ENCODE measurements at regions not wholly inside any gene's neighbourhood (a gene's known extent, or its start where the extent isn't known, plus 50 kb on each side); places are given as distances from the start of the nearest gene placed in this dataset.
"Not testable (repeated sequence)": the region's sequence is repeated elsewhere in the genome, so short reads cannot be mapped to it uniquely, and the experiment has no call there.

DNA sequence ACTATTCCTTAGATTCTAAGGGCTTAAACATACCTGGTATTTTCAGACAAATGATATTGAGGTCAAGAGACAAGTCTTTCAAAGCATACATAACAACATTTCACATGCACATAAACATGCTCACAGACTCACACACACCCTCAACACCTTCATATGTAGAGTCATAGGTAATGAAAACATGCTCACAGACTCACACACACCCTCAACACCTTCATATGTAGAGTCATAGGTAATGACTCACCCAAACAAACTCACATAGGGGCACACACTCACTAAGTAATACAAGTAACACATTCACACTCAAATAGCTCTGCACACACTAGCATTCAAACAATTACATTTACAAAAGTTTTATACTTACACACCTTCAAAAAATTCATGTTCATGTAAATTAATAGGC lies 975.5 kb downstream of the TMEM121 start:
- H3K9me3 Mint-ChIP-seq: no peaks in the 10 kb centered on the region
- H3K27ac Mint-ChIP-seq: peak overlapping the region in 3 of 10 donors; percentile 17 to 35 (median 29)
- no peaks in the 10 kb centered on the region for H3K36me3 Mint-ChIP-seq
- peaks cover 5 to 28% (median 26%) of the 10 kb centered on the region in 4 donors for H3K4me1 Mint-ChIP-seq
- DNase-seq (no peak), ATAC-seq (no peak)
- POLR2A ChIA-PET: no interaction called here
- H3K4me3 Mint-ChIP-seq: no peak overlapping the region
- H3K27me3 Mint-ChIP-seq: peaks cover 0 to 4% (median 0%) of the 10 kb centered on the region in 5 donors

DNA sequence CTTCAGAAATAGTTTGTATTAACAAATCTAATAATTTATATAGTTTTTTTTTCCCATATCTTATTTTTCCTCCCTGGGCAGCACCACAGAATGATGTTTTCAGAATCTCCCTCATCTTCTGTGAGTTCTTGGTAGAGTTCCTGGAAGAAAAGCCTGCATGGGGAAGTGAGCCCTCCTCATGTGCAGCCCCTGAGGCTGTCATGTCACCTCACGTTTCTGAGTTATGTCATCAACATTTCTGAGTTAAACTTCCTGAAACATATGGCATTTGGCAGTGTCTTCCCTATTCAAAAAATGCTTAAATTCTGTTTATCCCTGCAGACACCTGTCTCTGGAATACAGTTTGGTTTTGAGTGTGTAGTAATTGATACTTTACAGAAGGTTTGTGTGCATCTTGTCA lies 979.0 kb downstream of the TMEM121 start:
- Mint-ChIP-seq H3K36me3 (no peaks in the 10 kb centered on the region), H3K4me1 (peaks cover 22 to 63% (median 60%) of the 10 kb centered on the region in 4 donors), H3K9me3 (no peaks in the 10 kb centered on the region), H3K27me3 (peaks cover 0 to 4% (median 0%) of the 10 kb centered on the region in 5 donors), H3K4me3 (peak overlapping the region in 1 of 10 donors; percentile 11), H3K27ac (peak overlapping the region in 6 of 10 donors; percentile 18 to 95 (median 50))
- ATAC-seq: no peak
- no peak for DNase-seq
- POLR2A ChIA-PET: no interaction called here

- POLR2A ChIA-PET: interaction anchor here (1.0 to 2.2 kb wide), 3 partner anchors 9 to 29 kb away, joined by 4 to 8 read pairs (median 7); no protein-coding TSS in a partner anchor
- Mint-ChIP-seq H3K4me3 (peak overlapping the region; percentile 56 to 92 (median 84)), H3K27ac (peak overlapping the region; percentile 89 to 97 (median 93)), H3K9me3 (no peaks in the 10 kb centered on the region), H3K4me1 (peaks cover 37 to 78% (median 75%) of the 10 kb centered on the region in 4 donors), H3K27me3 (peaks cover 0 to 4% (median 0%) of the 10 kb centered on the region in 5 donors), H3K36me3 (no peaks in the 10 kb centered on the region)
- peak; percentile 69 to 73 for ATAC-seq
- DNase-seq: peak; percentile 4 to 80 (median 61)
Measured at GRCh38 chr14:106506881-106507305, 980.5 kb downstream of the TMEM121 start.

DNA sequence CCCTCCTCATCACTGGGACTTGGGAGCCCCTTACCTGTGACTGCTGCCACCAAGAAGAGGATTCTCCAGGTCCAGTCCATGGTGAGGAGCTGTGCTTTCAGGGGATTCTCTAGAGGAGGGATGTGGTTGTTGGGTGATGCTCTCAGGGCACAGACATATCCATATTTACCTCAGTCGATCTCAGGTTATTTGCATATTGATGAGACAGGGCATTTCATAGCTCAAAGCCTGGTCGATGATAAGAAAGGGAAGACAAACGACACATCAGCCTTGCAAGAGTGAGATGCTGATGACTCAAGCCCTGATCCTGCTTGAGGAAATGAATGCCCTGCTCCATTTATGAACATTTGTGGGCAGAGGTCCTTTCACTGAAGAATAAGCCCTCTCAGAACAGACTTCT lies 981.0 kb downstream of the TMEM121 start:
- ATAC-seq (peak; percentile 24 to 42), DNase-seq (no peak)
- POLR2A ChIA-PET: interaction anchor here (1.0 to 2.2 kb wide), 4 partner anchors 9 to 29 kb away, joined by 3 to 8 read pairs (median 6); no protein-coding TSS in a partner anchor
- Mint-ChIP-seq H3K27me3 (peaks cover 0 to under 1% (median 0%) of the 10 kb centered on the region in 5 donors), H3K4me1 (peaks cover 40 to 83% (median 80%) of the 10 kb centered on the region in 4 donors), H3K9me3 (no peaks in the 10 kb centered on the region), H3K4me3 (peak overlapping the region; percentile 56 to 92 (median 84)), H3K27ac (peak overlapping the region; percentile 89 to 97 (median 93)), H3K36me3 (no peaks in the 10 kb centered on the region)

DNA sequence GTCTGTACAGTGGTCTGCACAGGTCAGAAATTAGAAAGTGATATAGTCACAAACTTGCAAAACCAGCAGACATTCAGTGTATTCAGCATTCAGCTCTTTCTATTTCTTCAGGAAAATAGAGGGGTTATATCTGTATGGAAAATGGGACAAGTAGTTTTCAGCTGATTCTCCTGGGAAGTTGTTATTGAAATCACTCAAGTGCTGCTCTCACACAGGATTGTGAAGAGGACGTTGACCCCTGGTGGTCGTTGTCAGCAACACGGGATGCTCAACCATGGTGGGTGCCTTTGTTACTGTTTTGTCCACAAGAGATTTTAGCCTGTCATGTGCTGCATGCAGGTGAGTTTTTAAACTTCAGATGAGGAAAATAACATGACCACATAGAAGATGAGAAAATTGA lies 981.8 kb downstream of the TMEM121 start:
- no peak for ATAC-seq
- Mint-ChIP-seq H3K4me1 (peaks cover 42 to 91% (median 86%) of the 10 kb centered on the region in 4 donors), H3K9me3 (no peaks in the 10 kb centered on the region), H3K36me3 (no peaks in the 10 kb centered on the region), H3K4me3 (peak overlapping the region; percentile 48 to 90 (median 72)), H3K27ac (peak overlapping the region; percentile 89 to 97 (median 93)), H3K27me3 (no peaks in the 10 kb centered on the region)
- DNase-seq: no peak
- POLR2A ChIA-PET: interaction anchor here (1.1 to 1.2 kb wide), 2 partner anchors 10 to 21 kb away, joined by 3 read pairs; no protein-coding TSS in a partner anchor

- DNase-seq (no peak), ATAC-seq (no peak)
- H3K4me1 Mint-ChIP-seq: peaks cover 44 to 94% (median 89%) of the 10 kb centered on the region in 4 donors
- no peaks in the 10 kb centered on the region for H3K36me3 Mint-ChIP-seq
- POLR2A ChIA-PET: interaction anchor here (0.6 kb wide), 1 partner anchor 9 kb away, joined by 3 read pairs; no protein-coding TSS in a partner anchor
- H3K27me3 Mint-ChIP-seq: no peaks in the 10 kb centered on the region
- peak overlapping the region; percentile 45 to 97 (median 92) for H3K27ac Mint-ChIP-seq
- peak overlapping the region in 7 of 10 donors; percentile 18 to 90 (median 54) for H3K4me3 Mint-ChIP-seq
- H3K9me3 Mint-ChIP-seq: no peaks in the 10 kb centered on the region
Measured at GRCh38 chr14:106509176-106509575, 982.8 kb downstream of the TMEM121 start.

GRCh38 chr14:106509807-106510206 lies 983.4 kb downstream of the TMEM121 start:
- peak overlapping the region in 9 of 10 donors; percentile 45 to 96 (median 90) for H3K27ac Mint-ChIP-seq
- peak overlapping the region in 3 of 10 donors; percentile 40 to 71 (median 57) for H3K4me3 Mint-ChIP-seq
- POLR2A ChIA-PET: no interaction called here

DNA sequence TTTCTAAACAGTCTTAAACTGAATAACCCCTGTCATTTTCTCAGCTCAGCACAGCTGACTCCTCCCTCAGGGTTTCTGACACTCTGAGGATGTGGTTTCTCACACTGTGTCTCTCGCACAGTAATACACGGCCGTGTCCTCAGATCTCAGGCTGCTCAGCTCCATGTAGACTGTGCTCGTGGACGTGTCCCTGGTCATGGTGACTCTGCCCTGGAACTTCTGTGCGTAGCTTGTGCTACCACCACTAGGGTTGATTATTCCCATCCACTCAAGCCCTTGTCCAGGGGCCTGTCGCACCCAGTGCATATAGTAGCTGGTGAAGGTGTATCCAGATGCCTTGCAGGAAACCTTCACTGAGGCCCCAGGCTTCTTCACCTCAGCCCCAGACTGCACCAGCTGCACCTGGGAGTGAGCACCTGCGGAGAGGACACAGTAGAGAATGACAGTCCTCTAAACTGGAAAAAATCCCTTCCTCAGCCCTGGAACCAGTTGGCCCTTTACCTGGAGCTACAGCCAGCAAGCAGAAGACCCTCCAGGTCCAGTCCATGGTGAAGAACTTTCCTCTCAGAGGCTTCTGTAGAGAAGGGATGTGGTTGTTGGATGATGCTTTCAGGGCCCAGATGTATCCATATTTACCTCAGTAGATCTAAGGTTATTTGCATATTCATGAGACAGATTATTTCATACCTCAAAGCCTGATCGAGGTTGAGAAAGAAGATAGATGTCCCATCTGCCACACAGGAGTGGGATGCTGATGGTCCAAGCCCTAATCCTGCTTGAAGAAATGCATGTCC lies 984.8 kb downstream of the TMEM121 start:
- H3K27me3 Mint-ChIP-seq: no peaks in the 10 kb centered on the region
- peak overlapping the region; percentile 90 to 98 (median 96) for H3K27ac Mint-ChIP-seq
- ATAC-seq (peak; percentile 74 to 82), DNase-seq (peak; percentile 10 to 81 (median 66))
- H3K4me1 Mint-ChIP-seq: peaks cover 41 to 77% (median 73%) of the 10 kb centered on the region in 4 donors
- peak overlapping the region; percentile 17 to 85 (median 70) for H3K4me3 Mint-ChIP-seq
- no peaks in the 10 kb centered on the region for H3K9me3 Mint-ChIP-seq
- H3K36me3 Mint-ChIP-seq: no peaks in the 10 kb centered on the region
- POLR2A ChIA-PET: no interaction called here

More at GRCh38 chr14:106509807-106510206, 983.4 kb downstream of the TMEM121 start:
- no peaks in the 10 kb centered on the region for H3K27me3 Mint-ChIP-seq
- DNase-seq: no peak
- H3K9me3 Mint-ChIP-seq: no peaks in the 10 kb centered on the region
- no peaks in the 10 kb centered on the region for H3K36me3 Mint-ChIP-seq
- H3K4me1 Mint-ChIP-seq: peaks cover 44 to 89% (median 85%) of the 10 kb centered on the region in 4 donors
- ATAC-seq: no peak

- POLR2A ChIA-PET: no interaction called here
- Mint-ChIP-seq H3K27ac (peak overlapping the region; percentile 90 to 98 (median 96)), H3K36me3 (no peaks in the 10 kb centered on the region), H3K27me3 (no peaks in the 10 kb centered on the region), H3K4me3 (peak overlapping the region in 9 of 10 donors; percentile 36 to 85 (median 70)), H3K4me1 (peaks cover 41 to 71% (median 68%) of the 10 kb centered on the region in 4 donors), H3K9me3 (no peaks in the 10 kb centered on the region)
- ATAC-seq: no peak
- no peak for DNase-seq
Measured at GRCh38 chr14:106511800-106512198, 985.4 kb downstream of the TMEM121 start.

- no peak for ATAC-seq
- H3K4me3 Mint-ChIP-seq: peak overlapping the region in 1 of 10 donors; percentile 4
Measured at GRCh38 chr14:106513302-106513701, 986.9 kb downstream of the TMEM121 start.

GRCh38 chr14:106518054-106518943 lies 991.9 kb downstream of the TMEM121 start:
- Mint-ChIP-seq H3K4me3 (peak overlapping the region in 5 of 10 donors; percentile 9 to 41 (median 34)), H3K9me3 (no peaks in the 10 kb centered on the region), H3K36me3 (no peaks in the 10 kb centered on the region), H3K27ac (peak overlapping the region in 4 of 10 donors; percentile 19 to 30 (median 22)), H3K4me1 (peaks cover 5 to 26% (median 18%) of the 10 kb centered on the region in 4 donors), H3K27me3 (peaks cover 0 to 16% (median 3%) of the 10 kb centered on the region in 5 donors)
- peak; percentile 62 to 91 (median 85) for DNase-seq
- POLR2A ChIA-PET: interaction anchor here (1.2 kb wide), 2 partner anchors 9 to 10 kb away, joined by 3 read pairs; no protein-coding TSS in a partner anchor
- peak; percentile 86 to 91 for ATAC-seq

More at GRCh38 chr14:106513302-106513701, 986.9 kb downstream of the TMEM121 start:
- Mint-ChIP-seq H3K27ac (peak overlapping the region in 9 of 10 donors; percentile 15 to 97 (median 90)), H3K27me3 (no peaks in the 10 kb centered on the region), H3K36me3 (no peaks in the 10 kb centered on the region), H3K4me1 (peaks cover 35 to 66% (median 65%) of the 10 kb centered on the region in 4 donors), H3K9me3 (no peaks in the 10 kb centered on the region)
- POLR2A ChIA-PET: no interaction called here
- DNase-seq: no peak

DNA sequence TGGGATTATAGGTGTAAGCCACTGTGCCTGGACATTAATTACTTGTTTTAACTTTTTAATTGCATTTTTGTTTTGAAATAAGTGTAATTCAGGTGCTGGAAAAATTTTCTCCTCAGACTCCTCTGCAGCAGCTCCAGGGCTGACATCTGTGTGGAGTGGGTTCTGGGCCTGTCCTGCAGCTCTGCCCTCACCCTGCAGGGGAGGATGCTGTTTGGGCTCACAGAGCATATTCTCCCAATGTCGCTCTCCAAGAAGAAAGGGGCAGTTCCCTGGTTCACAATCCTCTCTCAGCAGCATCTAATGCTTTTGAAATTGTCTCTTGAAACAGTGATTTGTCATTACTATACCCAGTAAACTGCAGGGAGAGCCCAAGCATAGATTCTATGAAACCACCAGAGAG lies 995.7 kb downstream of the TMEM121 start:
- ATAC-seq, H3K36me3 Mint-ChIP-seq, POLR2A ChIA-PET, H3K27ac Mint-ChIP-seq, H3K4me3 Mint-ChIP-seq, H3K9me3 Mint-ChIP-seq, DNase-seq: not testable (repeated sequence)
- Mint-ChIP-seq H3K4me1 (peaks cover 2 to 17% (median 12%) of the 10 kb centered on the region in 4 donors), H3K27me3 (peaks cover 1 to 19% (median 4%) of the 10 kb centered on the region in 5 donors)
